HG03469 (cell line): ENCODE measurements at regions not wholly inside any gene's neighbourhood (a gene's known extent, or its start where the extent isn't known, plus 50 kb on each side); places are given as distances from the start of the nearest gene placed in this dataset.
"Not testable (repeated sequence)": the region's sequence is repeated elsewhere in the genome, so short reads cannot be mapped to it uniquely, and the experiment has no call there.

Experiments used
- ATAC-seq: cut with Tn5 transposase; IDR thresholded peaks from one replicate; pipeline ENCODE4 v1.9.1; 2021; ENCODE audit warnings: mild to moderate bottlenecking, moderate library complexity, moderate number of reproducible peaks; ENCODE audit not compliant: unreplicated experiment

DNA sequence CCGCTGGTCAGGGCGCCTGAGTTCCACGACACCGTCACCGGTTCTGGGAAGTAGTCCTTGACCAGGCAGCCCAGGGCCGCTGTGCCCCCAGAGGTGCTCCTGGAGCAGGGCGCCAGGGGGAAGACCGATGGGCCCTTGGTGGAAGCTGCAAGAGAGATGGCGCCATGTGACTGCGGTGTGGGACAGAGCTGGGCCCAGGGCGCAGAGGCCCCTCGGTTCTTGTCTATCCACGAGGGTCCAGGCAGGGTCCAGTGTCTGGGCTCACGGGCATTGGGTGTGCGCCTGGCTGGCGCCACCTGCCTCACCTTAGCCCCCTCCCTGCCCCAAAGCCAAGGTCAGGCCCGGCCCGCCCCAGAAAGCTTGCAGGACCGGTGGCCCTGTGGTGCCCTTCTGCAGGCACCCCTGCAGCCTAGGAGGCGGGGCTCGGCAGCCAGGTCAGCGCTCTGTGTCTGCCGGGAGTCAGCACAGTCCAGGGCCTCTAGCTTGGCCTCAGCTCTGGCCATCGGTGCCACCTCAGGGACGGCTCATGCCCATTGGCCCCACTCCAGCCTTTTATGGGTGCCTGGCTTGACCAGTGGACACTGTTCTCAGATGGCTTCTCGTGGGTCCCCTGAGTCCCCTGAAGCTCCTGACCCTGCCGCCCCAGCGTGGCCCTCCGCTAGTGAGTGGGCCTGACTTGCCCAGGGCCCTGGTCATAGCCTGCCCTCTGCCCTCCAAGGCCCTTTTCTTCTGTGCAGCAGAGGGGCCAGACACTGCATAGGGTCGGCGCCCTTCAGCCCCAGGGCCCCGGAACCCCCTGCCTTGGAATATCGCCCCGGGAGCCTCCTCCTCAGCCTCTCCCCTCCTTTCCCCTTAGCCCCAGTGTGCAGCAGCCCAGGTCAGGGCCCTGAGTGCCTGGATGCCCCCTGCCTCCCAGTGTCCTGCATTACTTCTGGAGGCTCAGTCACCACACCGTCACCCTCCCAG lies 245.2 kb downstream of the TMEM121 start:
- not testable (repeated sequence) for ATAC-seq

GRCh38 chr14:105772710-105773250 lies 246.4 kb downstream of the TMEM121 start:
- ATAC-seq: not testable (repeated sequence)

GRCh38 chr14:105773584-105773983 lies 247.2 kb downstream of the TMEM121 start:
- no peak for ATAC-seq

DNA sequence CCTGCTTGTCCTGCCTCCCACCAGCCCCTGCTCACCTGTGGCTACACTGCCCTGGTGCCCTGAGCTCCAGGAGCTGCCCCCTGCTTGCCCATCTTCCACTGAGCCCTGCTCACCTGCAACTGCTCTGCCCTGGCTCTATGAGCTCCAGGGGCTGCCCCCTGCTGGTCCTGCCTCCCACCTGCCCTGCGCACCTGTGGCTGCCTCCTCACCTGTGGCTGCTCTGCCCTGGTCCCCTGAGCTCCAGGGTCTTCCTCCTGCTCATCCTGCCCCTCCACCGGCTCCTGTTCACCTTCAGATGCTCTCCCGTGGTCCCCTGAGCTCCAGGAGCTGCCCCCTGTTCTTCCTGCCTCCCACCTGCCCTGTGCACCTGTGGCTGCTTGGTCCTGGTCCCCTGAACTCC lies 247.6 kb downstream of the TMEM121 start:
- no peak for ATAC-seq

DNA sequence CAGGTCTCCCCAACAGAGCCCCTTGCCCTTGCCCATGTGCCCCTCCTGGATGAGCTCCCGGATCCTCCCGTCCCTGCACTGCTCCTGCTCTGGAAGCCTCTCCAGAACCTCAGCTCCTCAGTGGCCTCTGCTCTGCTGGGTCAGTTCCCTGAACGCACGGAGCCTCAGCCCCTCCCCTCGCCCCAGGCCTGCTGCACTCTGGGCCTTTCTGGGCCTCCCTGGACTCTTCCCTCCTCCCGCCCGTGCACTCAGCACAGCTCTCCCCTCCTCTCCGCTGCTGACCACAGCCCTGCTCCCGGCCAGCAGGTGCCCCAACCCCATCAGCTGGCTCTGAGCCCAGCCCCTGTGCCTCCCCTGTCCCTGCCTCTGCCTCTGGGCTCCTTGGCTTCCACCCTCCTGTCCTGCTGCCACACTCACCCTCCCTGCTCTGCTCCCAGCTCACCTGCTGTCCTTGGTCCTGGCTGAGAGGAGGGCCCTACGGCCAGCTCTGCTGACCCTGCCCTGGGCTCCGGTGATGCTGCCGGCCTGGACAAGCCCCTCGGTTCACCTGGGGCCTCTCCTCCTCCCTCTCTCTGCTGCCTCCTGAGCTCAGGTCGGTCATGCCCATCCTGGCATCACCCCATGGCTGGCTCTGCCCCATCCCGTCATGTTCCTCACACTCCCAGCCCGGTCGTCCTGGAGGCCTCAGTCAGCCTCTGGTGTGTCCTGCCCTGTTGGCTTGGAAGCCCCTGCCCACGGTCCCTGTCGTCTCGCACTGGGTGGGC lies 248.4 kb downstream of the TMEM121 start:
- not testable (repeated sequence) for ATAC-seq

DNA sequence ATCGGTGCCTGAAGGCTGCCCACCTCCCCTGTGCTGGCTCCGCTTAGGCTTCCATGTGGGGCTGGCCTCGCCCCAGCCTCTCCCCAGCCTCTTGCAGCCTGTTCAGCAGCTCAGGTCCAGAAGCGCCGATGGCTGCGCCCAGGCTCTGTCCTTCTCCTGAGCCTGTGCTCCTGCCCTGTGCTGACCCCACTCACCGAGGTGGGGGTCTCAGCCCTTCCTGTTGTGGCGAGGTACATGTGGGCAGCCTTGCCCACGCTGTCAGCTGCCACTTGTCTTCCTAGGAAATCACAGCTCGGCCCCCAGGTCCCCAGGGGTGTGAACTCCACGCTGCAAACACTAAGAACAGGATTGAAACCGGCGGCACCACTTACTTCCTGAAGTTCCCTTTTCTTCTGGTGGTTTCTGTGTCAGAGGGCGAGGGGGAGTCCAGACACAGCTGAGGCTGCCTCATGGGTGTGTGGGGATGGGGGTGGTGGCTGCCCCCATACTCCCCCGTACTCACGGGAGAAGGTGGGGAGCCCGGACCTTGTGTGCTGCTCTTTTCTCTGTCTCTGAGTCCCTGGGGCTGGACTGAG lies 249.1 kb downstream of the TMEM121 start:
- ATAC-seq: not testable (repeated sequence)

DNA sequence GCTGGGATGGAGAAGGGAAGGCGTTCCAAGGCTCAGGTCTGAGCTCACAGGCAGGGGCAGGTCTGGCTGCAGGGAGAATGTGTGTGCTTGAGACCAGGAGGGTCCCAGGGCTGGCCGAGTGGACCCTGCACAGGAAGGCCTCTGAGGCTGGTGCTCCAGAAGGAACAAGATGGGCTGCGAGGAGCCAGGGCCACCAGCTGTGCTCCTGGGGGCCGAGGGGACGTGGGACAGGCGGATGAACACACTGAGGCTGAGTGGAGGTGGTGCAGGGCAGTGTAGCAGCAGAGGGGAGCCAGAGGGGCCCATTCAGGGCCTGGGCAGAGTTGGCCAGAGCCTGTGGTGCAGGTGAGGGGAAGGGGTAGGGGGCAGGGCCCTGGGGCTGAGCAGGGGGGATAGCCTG lies 249.7 kb downstream of the TMEM121 start:
- ATAC-seq: not testable (repeated sequence)

DNA sequence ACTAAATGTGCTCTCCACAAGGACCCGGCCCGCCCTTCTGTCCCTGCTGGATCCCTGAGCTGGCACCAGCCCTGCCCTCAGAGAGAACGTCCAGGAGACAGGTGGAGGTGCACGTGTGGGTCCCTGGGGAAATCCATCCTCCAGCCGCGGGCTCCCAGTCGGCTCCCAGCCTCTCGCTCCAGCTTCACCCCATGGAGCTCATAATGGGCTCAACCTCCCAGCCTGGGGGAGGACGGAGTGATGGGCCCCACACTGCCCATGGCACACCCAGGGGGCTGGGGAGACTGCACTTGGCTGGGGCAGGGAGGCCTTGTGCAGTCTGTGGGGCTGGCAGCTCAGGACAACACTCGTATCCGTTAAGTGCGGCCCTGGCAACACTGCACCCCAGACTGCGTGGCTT lies 250.5 kb downstream of the TMEM121 start:
- ATAC-seq: no peak

DNA sequence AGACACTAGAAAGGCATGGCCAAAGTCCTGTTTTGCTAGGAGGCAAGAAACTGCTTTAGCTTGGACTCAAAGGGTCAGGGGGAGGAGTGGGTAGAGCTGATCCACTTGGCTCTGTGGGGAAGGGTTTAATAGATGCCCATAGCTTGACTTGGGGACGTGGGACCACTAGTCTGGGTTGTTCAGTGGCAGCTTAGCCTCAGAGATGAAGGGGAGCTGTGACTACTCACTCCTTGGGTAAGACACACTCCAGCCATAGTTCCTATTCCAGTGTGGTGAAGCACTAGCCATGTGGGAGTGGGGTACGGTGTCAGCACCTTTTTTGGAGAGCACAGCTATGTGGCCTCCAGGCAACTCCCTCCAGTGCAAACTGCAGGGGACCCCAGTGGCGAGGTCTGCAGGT lies 257.3 kb downstream of the TMEM121 start:
- ATAC-seq: no peak

DNA sequence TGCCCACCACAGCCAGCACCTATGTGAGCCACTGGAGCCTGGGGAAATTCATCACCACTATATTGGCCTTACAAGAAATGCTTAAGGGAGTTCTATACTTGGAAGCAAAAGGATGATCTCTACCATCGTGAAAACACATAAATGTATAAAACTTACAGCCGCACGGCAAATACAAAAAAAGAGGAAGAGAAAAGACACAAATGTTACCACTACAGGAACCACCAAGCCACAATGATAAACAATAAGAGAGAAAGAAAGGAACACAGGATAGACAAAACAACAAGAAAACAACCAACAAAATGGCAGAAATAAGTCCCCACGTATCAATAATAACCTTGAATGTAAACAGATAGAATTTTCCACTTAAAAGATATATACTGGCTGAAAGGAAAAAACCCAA lies 267.5 kb downstream of the TMEM121 start:
- no peak for ATAC-seq

GRCh38 chr14:105797546-105797945 lies 271.2 kb downstream of the TMEM121 start:
- ATAC-seq: no peak

DNA sequence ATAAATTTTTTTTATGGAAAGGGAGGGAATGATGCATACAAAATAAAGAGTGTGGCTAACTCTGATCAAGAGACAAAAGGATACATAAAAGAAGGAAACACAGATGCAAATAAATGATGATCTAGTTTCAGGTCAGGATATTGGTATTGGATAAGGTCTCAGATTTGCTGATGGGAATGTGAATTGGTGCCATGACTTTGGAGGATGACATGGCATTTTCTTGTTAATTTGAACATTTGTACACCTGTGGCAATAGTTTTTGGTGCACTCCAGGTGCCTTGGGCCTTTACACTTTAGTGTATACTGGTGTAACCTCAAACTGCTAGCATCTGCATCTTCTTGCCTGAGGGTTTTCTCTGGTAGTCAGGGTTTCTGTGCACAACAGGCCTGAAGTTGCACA lies 279.3 kb downstream of the TMEM121 start:
- ATAC-seq: no peak

DNA sequence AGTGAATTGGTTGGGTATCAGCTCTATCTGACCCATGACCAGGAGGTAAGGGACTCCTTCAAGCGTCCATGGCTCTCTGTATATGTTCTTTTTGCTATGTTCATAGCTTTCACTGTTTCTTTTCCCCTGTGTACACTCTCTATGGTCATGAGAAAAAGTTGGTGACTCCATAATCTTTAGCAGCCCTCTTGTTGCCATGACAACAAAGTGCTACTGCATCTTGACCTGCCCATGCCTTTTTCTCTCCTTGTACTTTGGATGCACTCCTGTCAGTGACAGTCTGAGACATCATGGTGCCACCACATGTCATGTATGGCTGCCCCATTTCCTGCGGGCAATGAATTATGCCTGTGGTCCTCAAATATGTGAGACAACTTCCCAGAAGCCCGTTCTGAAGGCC lies 280.2 kb downstream of the TMEM121 start:
- no peak for ATAC-seq

DNA sequence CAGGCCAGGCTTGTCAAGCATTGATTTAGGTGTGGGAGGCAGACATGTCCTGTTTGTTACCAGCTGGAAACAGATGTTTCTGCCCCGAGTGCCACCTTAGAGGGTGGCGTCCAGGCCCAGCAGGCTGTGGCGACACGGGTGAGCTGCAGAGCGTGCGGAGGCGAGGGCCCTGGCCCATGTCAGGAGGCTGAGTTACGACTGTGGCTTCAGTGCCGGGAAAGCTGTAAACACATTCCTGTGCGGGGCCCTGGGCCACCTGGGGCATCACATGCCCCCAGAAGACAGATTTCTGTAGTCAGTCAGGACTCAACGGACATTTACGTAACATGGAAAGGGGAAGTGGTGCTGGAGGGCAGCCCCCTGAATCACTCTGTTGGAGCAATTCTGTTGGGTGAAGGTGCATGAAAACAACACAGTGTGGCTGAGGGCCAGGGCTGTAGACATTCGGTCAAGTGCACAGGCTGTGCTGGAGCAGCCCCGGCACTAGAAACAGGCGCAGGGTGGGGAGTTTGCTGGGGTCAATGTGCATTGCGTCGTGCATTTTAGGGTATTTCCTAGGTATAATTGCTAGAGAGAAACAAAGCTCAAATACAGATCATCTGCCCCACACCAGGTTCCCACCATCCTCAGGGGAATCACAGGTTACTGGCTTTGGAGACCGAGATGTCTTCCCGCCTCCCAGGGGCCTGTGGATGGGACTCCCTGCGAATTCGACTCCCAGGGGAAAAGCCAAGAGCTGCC lies 291.8 kb downstream of the TMEM121 start:
- ATAC-seq: no peak

GRCh38 chr14:105818712-105819005 lies 292.3 kb downstream of the TMEM121 start:
- ATAC-seq: no peak

GRCh38 chr14:105830171-105830570 lies 303.8 kb downstream of the TMEM121 start:
- no peak for ATAC-seq

GRCh38 chr14:105836160-105836559 lies 309.8 kb downstream of the TMEM121 start:
- no peak for ATAC-seq

DNA sequence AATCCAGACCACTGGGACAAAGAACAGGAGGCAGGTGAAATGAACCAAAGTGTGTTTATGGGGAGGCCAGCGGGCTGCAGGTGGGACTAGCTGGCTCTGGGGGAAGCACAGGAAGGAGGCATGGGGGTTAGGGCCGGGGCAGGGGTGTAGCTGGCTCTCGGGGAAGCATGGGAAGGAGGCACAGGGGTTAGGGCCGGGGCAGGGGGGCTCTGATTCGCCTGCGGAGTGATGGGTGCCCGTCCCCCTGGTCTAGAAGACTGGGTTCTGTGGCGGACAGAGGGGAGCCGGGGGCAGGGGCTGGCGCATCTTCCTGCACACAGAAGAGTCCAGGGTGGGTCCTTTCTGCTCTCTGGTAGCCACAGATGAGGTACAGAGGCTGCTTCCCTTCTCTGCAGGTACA lies 310.3 kb downstream of the TMEM121 start:
- no peak for ATAC-seq

DNA sequence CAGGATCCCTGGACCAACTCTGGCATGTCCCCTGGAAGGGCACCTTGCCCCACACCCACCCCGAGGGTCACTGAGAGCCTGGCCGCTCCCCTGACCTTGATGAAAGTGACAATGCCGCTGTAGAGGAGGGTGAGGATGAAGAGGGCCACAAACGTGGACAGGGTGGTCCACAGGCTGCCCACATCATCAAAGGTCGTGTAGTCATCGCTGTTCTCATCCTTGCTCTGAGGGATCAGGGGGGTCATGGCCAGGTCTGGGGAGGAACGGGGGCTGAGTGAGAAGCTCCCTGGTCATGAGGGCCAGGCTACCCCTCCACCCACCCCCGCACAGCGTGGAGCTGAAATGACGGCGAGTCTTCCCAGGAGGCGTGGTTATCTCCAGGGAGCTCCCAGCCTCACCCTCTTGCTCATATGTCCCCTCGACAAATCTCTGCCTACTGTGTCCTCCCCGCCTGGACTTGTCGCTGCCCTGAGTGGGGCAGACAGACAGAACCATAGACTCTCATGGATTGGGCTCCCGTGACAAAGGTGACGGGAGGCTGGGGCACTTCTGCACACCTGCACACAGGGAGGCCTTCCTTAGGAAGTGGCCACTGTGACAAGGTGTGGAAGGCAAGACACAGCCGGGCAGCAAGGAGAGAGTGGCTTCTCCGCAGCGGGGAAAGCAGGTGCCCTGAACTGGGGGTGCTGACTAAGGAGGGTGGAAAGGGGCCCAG lies 311.1 kb downstream of the TMEM121 start:
- no peak for ATAC-seq

DNA sequence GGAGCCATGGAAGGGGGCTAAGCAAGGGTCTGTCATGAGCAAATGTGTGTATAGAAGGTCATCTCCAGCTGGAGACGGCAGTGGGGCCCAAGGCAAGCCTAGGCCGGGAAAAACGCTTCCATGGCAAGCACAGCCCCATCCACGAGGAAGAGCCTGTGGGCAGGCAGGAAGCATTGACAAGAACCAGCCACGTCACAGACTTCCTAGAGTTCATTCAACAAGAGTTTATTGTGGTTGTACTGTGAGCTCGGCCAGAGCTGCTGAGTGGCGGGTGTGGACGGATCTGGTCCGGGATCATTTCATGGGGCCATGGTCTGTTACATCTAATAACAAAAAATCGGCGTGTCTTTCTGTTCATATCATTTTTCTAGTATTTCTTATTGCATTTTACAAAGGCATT lies 311.7 kb downstream of the TMEM121 start:
- ATAC-seq: no peak
